SIG-M5 (cell line): ENCODE measurements at regions not wholly inside any gene's neighbourhood (a gene's known extent, or its start where the extent isn't known, plus 50 kb on each side); places are given as distances from the start of the nearest gene placed in this dataset.

Source experiments
- DNase-seq: peaks from one replicate; lab custom pipeline; 2025; lab: John Stamatoyannopoulos, UW

- no peak for DNase-seq
Measured at GRCh38 chr5:54645882-54646355, 128.4 kb downstream of the SNX18 start.

- no peak for DNase-seq
Measured at GRCh38 chr5:54644226-54644625, 126.7 kb downstream of the SNX18 start.

GRCh38 chr5:54643685-54644106, 126.1 kb downstream of the SNX18 start:
- no peak for DNase-seq

- DNase-seq, result no peak
Measured at GRCh38 chr5:54639621-54640020, 122.1 kb downstream of the SNX18 start.

GRCh38 chr5:54638106-54638505, 120.5 kb downstream of the SNX18 start:
- DNase-seq, result no peak

GRCh38 chr5:54637654-54638053, 120.1 kb downstream of the SNX18 start:
- DNase-seq, result no peak

- DNase-seq, result no peak
Measured at GRCh38 chr5:54634089-54634488, 116.5 kb downstream of the SNX18 start.

- DNase-seq, result no peak
Measured at GRCh38 chr5:54632131-54632701, 114.7 kb downstream of the SNX18 start.

- DNase-seq, result no peak
Measured at GRCh38 chr5:54630738-54631359, 113.3 kb downstream of the SNX18 start.

GRCh38 chr5:54629115-54629514, 111.6 kb downstream of the SNX18 start:
- no peak for DNase-seq

GRCh38 chr5:54628050-54628449, 110.5 kb downstream of the SNX18 start:
- DNase-seq, result no peak

GRCh38 chr5:54626407-54626806, 108.8 kb downstream of the SNX18 start:
- no peak for DNase-seq

- DNase-seq, result no peak
Measured at GRCh38 chr5:54624805-54625568, 107.4 kb downstream of the SNX18 start.

GRCh38 chr5:54621709-54622108, 104.2 kb downstream of the SNX18 start:
- no peak for DNase-seq

GRCh38 chr5:54621048-54621447, 103.5 kb downstream of the SNX18 start:
- no peak for DNase-seq

GRCh38 chr5:54620141-54620933, 102.8 kb downstream of the SNX18 start:
- DNase-seq, result no peak

GRCh38 chr5:54619731-54620130, 102.2 kb downstream of the SNX18 start:
- no peak for DNase-seq

GRCh38 chr5:54616518-54617220, 99.1 kb downstream of the SNX18 start:
- no peak for DNase-seq

- DNase-seq, result peak; percentile 8
Measured at GRCh38 chr5:54616031-54616430, 98.5 kb downstream of the SNX18 start.

- no peak for DNase-seq
Measured at GRCh38 chr5:54615381-54615780, 97.8 kb downstream of the SNX18 start.

- no peak for DNase-seq
Measured at GRCh38 chr5:54612711-54613110, 95.2 kb downstream of the SNX18 start.
